GM21447 (cell line): ENCODE measurements at regions not wholly inside any gene's neighbourhood (a gene's known extent, or its start where the extent isn't known, plus 50 kb on each side); places are given as distances from the start of the nearest gene placed in this dataset.

Experiments
- ATAC-seq: cut with Tn5 transposase; IDR thresholded peaks from one replicate; pipeline ENCODE4 v1.9.1; 2021; ENCODE audit not compliant: unreplicated experiment

DNA sequence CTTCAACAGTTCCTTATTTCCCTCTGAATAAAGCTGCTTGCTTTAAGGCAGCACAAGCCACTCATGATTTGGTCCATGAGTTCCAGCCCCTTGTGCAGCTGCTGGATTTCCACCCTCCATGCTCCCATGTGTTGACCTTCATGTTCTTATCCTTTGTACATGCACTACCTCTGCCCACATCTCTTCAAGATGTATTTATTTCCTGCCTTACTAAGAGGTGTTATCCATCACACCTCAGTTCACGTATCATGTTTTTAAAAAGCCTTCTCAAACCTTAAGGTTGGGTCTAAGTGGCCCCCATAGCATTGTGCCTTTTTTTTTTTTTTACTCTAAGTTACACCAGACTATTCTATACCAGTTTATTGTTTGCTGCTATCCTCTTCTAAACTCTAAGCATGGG lies 107.7 kb downstream of the SIPA1L2 start:
- ATAC-seq, result no peak

DNA sequence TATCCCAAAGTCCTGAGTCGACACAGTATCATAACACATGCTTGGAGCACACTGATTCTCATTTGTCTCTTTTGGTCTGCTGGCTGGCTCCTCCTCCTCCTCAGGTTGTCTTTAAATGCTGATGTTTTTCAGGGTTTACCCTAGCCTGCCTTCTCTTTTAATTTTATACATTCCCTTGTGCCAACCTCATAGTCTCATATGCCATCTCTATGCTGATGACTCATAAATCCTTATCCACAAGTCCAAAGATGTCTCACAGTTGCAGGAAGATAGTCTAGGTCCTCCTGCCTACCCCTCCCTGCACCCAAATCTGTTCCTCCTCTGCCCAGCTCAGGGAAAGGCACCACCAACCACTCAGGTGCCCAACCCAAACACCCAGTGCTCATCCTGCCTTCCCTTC lies 108.3 kb downstream of the SIPA1L2 start:
- no peak for ATAC-seq

DNA sequence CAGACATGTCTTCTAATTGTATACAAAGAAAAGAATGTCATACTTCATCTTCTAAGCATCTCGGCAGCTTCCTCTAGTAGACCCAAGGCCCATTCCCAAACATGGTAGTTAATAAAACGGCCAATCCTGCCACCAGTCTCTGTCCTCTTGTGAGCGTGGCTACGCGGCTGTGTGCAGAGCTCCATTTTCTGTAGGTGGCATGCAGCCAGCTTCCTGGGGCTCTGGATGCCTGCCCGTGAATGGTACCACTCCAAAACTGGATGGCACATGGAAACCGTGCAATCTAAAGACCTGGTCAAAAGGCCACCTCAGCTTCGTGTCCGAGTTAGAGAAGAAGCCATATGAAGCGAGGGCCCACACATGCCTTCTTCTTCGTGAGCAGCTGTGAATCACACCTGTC lies 110.7 kb downstream of the SIPA1L2 start:
- no peak for ATAC-seq

DNA sequence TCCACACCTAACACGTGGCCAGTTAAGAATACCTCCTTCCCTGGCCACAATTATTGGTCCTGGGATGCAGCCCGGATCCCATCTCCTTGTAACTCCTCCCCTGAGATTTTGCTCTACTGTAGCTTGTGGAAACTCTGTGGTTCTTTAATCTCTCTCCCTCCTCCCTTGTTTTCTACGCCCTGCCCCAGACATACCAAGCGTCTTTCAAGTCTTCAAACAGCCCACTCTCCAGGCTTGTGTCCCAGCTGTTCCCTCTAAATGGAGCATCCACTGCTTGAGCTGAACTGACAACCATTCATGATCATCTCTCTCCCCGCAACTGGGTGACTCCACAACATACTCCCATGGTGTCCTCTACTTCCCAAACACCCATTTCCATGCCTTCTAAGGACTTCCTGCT lies 111.6 kb downstream of the SIPA1L2 start:
- no peak for ATAC-seq

DNA sequence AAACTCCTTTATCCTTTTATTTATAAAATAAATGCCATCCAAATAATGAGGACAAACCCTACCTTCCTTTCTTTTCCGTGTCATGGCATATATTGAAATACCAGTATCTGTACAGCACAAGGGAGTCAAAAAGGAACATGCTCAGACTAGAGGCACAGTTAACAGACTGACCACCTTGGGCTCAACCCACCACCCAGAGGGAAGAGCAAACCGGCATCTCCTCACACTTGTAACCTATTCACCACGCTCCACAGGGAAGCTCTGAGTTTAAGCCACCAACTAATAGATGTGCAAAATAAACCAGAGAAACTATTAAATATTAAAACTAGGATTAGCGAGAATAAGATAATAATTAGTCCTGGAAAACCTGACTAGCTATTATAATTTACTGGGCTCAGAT lies 112.7 kb downstream of the SIPA1L2 start:
- ATAC-seq, result no peak

DNA sequence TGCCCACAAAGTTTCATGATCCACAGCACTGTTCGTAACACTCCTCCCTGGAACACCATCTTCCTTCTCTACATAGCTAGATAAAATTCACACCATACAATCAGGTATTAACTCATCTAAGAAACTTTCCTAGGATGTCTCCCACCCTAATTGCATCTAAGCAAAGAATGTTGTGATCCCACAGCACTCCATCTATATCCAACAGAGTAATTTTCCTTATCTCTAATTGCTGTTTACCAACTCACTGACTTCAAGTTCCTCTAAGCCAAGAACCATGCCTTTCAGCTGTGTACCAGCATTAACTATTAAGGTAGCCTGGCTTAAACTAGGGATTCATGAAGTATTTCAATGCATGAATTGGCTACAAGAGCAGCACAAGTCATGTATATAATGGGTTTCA lies 114.2 kb downstream of the SIPA1L2 start:
- no peak for ATAC-seq

DNA sequence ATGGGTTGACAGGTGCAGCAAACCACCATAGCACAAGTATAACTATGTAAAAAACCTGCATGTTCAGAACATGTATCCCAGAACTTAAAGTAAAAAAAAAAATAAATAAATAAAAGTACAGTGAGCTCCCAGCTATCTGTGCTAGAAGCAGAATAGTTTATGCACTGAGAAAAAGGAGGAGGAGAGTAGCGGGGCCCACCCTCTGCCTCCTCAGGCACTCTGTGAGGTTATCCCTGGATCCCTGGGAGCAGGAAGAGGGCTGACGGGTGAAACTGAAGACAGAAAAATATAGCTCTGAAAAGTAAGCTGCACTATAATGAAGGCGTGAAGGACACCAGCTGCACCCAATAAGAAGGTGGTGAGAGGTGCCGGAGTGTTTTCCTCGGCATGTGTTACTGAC lies 117.2 kb downstream of the SIPA1L2 start:
- ATAC-seq, result no peak

DNA sequence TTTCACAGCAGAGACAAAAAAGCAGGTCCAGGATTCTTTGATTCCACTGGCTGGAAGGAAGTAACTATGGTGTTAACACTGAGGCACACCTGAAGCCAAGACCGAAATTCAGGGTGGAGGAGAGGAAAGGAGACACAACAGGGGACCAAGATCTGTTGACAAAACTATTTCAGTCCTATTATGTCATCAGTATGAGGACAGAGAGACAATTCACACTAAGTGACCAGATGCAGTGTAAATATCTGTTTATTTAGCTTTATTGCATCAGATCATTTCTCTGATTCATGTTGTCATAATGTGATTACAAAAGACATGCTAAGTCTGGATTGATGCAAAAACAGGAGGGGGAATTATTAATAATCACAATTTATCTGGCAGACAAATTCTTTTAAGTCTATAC lies 118.8 kb downstream of the SIPA1L2 start:
- no peak for ATAC-seq

DNA sequence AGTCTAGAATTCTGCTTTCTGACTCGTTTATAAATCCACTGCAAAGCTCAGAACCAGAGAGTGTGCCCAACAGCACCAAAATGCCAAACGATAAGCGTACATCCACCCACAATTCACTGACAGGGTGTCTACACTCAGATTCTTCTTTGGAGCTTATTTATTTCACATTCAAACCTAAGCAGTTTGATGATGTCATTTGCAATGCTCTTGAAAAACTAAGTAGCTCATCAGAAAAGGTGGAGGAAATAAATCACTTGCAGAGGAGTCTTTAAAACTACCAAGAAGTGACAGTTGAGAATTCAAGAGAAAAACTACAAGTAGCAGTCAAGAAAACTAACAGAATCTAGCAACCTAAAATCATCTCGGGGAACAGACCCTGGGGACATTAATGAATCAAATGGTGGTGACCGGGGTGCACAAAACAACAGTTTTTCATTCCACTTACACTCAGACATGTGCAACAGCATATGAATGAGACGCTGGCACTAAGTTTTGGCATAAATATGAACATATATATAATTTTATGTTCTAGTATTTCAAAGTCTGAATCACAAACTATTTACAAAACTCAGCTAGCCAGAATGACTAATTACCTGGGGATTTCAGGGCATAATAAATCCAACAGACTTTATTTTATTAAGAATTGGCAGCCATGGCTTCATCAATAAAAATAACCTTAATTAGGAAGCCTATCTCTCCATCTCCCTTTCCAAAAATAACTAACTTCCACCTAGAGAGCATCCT lies 119.4 kb downstream of the SIPA1L2 start:
- no peak for ATAC-seq

DNA sequence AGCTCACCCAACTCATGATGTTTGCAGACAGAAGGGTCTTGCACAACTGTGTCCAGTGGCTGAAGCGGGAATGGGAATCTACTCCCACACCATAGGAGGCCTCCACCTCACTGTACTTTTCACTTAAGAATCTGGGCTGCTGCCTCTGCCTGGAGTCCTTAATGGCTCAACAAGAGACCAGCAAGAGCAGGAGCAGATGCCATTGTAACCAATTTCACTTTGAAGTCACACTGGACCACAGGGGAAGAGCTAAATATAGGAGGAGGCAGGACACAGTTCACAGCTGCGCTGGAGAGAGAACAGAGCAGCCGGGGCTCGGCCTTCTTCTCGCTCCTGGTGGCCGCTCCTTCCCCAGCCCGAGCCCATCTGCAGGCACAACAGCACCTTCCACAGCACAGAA lies 120.4 kb downstream of the SIPA1L2 start:
- no peak for ATAC-seq

DNA sequence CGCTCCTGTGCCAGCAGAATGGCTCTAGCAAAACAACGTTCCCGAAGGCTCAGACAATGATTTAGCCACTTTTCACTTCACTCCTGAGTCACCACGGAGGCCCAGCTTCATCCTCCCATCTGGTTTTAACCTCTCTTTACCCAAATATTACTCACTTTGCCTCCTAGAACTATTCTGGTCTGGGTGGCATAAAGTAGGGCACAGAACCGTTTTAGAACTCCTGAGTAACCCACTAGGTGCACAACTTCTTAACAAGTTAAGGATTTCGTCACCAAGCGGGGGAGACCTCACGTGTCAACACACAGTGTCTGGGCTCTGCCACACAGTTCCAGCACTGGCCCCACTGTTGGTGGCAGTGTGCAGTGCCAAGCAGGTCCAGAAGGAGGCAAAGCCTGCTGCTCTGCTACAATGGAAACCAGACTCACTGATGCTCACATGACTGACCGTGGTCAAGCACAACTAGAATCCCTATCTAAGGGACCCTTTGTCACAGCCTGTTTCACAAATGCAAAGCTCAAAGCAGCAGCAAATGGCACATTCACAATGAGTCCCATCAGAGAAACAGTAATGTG lies 121.7 kb downstream of the SIPA1L2 start:
- ATAC-seq, result no peak

DNA sequence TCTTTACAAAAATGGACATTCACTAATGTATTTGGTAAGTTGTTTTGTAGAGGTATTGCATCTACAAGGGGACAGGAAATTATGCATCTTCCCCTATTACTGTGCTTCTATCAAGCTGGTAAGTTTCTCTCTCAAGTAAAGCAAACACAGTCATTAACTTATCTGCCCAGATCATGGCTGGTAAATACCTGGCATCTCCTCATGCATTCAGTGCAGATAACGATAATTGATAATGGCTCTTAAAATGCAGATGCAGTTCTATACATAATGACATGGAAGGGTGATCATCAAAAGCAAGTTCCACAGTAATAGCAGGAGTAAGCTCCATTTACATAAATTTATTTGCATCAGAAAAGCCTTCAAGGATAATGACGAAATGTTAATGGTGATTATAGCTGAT lies 122.4 kb downstream of the SIPA1L2 start:
- ATAC-seq, result no peak

DNA sequence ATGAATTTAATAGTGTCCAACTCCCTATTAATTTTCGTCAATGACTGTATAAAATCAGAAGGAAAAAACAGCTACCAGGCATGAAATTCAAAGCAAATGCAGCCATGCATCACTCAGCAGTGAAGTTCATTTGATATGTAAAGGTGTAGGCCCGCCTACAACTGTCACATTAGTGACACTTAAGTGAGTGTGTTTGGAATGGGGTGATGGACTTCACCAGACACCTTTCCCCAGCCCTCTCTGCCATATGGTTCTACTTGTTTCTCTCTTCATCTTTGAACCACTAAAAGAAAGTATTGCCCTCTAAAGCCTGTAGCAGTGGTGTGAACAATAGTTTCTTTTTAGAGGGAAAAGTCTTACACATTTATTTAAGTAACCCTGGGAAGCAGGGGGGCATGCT lies 124.0 kb downstream of the SIPA1L2 start:
- no peak for ATAC-seq

DNA sequence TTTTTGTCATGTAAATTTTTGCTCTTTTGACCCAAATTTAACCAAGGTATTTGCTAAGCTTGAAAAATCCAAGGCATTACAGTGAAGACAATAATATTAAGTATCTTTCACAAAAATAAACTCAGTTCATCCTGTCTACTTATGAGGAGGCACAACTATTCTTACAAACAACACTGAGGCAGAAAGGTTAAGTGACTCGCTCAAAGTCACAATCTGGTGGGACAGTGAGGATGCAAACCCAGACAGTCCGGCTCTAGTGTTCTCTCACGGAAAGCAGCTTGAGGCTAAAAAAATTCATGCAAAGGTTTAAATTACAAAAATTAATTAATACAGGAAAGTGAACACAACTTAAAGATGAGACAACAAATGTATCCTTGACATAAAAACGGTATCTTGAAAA lies 125.3 kb downstream of the SIPA1L2 start:
- ATAC-seq, result no peak

DNA sequence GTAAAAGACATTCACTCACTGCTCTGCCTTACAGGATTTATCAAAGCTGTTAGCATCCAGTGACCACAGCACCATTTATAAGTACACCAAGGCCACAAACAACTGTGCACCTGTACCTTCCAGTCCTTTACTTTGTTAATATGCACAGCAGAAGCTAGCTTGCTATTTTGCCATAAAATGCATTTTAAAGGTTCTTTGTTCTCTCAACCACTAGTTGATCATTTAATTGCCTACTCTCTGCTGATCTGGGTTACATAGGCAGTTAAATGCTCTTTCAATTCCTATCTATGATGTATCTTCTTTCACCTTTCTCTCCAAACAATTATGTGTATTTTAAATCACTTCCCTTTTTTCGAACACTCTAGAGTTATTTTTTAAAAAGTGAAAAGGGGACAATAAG lies 126.4 kb downstream of the SIPA1L2 start:
- ATAC-seq, result no peak

DNA sequence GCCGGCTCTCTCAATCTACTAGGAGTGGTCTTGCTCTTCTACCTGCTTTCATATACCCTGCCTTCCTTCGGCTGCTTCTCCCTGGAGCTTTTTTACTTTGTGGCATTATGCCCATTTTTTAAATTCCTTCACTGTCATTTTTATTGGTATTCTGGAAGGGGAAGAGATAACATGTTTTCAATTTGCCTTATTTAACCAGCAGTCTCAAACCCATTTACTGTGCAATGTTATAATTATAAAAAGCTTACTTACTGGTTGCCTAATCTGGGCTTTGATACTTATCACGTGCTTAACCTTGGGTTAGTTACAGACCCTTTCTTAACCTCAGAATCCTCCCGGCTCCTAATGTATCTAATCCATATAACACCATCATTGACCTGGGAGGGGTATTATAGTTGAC lies 128.1 kb downstream of the SIPA1L2 start:
- no peak for ATAC-seq

DNA sequence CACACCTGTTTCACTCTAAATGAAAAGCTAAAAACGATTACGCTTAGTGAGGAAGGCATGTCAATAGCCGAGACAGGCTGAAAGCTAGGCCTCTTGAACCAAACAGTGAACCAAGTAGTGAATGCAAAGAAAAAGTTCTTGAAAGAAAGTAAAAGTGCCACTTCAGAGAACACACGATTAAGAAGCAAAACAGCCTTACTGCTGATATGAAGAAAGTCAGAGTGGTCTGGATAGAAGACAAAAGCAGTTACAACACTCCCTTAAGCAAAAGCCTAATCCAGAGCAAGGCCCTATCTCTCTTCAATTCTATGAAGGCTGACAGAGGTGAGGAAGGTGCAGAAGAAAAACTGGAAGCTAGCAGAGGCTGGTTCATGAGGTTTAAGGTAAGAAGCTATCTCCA lies 130.7 kb downstream of the SIPA1L2 start:
- no peak for ATAC-seq

DNA sequence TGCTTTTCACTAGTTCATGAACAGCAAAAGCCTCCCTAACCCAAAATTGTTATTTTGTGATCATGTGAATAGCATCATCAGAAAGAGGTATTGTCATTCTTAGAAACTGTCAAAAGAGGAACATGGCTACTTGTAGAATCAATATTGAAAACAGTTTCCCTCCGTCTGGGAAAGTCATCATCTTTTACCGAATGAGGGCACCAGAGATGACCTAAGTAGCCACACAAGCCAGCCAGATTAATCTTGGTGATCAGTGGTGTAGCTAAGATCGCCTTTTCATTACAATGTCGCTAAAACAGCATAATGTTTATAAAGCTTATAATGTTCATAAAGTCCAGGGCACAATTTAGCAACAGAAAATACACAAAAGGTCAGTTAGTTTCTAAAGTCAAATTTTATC lies 136.1 kb downstream of the SIPA1L2 start:
- ATAC-seq, result no peak

DNA sequence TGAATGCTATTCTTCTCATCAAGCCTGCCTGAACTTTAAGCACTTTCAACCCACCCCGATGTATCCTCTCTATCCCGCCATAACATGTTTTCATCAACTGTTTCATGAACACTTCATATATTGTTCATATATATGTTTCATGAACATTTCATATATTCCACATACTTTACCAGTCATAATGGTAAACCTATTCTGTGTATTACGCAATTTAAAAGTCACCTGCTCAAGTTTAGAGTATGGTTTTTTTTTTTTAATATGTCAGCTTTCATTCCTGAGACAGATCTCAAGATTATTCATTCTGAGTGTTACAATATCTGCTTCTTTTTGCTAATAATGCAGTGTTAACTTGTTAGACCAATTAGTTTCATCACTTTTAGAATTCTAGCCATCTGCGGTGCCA lies 140.7 kb downstream of the SIPA1L2 start:
- no peak for ATAC-seq

DNA sequence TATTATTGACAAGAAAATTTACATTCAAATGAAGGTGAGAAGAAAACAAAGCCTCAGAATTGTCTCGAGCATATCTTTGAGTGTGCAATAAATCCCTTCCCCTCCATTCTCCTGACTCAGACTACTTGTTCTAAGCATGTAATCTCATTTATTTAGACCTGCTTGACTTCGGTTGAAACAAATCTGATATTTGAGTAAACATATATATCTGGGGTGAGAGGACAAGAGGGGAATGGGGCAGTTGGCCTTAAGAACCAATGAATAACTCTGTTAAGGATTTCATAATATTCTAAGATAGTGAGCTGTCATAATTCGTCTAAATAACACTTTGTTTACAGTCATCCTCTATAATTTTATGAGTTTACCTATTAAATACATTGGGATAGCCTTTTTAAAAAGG lies 142.7 kb downstream of the SIPA1L2 start:
- no peak for ATAC-seq

DNA sequence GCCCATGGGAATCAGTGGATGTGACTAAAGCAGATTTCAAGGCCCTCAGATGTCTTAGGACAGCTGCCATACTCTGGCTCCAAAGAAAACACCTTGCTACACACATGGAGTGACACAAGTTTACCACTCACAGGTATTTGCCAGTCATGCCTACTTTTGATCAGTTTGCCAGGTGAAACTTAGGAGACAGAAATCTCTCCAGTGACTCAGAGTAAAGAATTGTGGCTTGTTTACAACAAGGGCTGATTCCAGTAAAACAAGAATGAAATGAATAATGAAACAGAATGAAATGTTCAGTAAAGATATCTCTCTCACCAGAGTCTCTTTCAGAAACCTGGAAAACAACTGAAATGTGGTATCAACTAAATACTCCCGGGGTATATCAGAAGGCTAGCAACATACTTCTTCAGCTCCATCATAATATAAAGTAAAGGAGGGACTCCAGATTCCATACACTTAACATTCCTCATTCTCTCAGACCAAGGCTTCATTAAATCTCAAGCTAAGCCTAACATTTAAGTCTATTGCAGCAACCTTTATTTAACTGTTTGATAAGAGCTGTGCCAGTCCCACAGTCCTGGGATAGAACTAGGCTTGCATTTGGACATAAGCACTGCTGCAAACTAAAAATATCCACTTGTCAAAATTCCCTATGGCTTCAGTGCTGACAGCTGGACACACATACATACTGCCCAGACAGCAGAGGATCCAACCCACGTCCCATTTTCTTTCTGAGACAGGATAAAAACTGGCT lies 143.3 kb downstream of the SIPA1L2 start:
- no peak for ATAC-seq

DNA sequence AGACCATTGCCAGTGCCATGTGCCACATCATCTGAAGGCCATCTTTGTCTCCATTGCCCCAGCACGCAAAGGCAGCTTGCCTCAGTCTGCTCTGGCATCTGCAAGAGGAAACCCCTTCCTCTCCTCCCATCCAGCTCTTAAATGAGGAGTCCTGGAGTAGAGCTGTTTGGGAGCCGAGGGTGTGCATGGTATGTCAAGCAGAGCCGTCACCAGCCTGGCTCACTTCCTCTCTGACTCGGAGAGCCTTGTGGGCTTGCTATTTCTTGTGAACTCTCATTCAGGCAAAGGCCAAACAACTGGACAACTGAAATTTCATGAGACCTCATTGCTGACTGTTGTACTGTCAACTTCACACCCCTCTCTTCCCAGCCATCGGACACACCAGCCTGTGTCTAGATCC lies 143.9 kb downstream of the SIPA1L2 start:
- ATAC-seq, result no peak
